ENCODE measurements at regions not wholly inside any gene's neighbourhood (a gene's known extent, or its start where the extent isn't known, plus 50 kb on each side); places are given as distances from the start of the nearest gene placed in this dataset.

GRCh38 chr6:167758309-167759023 lies 68.2 kb upstream of the AFDN start:
- no peak for DNase-seq

GRCh38 chr6:167759206-167759605 lies 67.5 kb upstream of the AFDN start:
- DNase-seq, result no peak

- DNase-seq, result no peak
These were observed 66.8 kb upstream of the AFDN start for GRCh38 chr6:167759912-167760311.

- no peak for DNase-seq
These were observed 65.5 kb upstream of the AFDN start for GRCh38 chr6:167760979-167761793.

GRCh38 chr6:167761794-167762258 lies 64.9 kb upstream of the AFDN start:
- no peak for DNase-seq

- no peak for DNase-seq
These were observed 64.3 kb upstream of the AFDN start for GRCh38 chr6:167762259-167762962.

GRCh38 chr6:167763056-167763944 lies 63.4 kb upstream of the AFDN start:
- DNase-seq, result no peak

GRCh38 chr6:167764215-167764614 lies 62.5 kb upstream of the AFDN start:
- DNase-seq, result no peak

GRCh38 chr6:167764713-167765479 lies 61.8 kb upstream of the AFDN start:
- no peak for DNase-seq

- DNase-seq, result no peak
These were observed 59.6 kb upstream of the AFDN start for GRCh38 chr6:167766986-167767714.

- no peak for DNase-seq
These were observed 59.0 kb upstream of the AFDN start for GRCh38 chr6:167767715-167768107.

GRCh38 chr6:167768471-167769215 lies 58.1 kb upstream of the AFDN start:
- DNase-seq, result no peak

- no peak for DNase-seq
These were observed 57.1 kb upstream of the AFDN start for GRCh38 chr6:167769408-167770190.

- DNase-seq, result no peak
These were observed 56.3 kb upstream of the AFDN start for GRCh38 chr6:167770291-167770955.

GRCh38 chr6:167774881-167775280 lies 51.8 kb upstream of the AFDN start:
- no peak for DNase-seq

GRCh38 chr6:167776906-167777627 lies 49.6 kb upstream of the AFDN start:
- DNase-seq, result no peak
